Endodermal cell (in vitro differentiated cells): ENCODE measurements at regions not wholly inside any gene's neighbourhood (a gene's known extent, or its start where the extent isn't known, plus 50 kb on each side); places are given as distances from the start of the nearest gene placed in this dataset.

Experiments
- DNase-seq: peaks from one replicate; pipeline ENCODE4 v3.0.0-alpha.2; 2017
- H3K27ac ChIP-seq: 2 replicates; pipeline ENCODE4 v1.5.1; 2013; ENCODE audit warnings: mild to moderate bottlenecking, low read depth, low read length, moderate library complexity
- H3K27me3 ChIP-seq: 2 replicates; pipeline ENCODE4 v1.6.1; 2013; ENCODE audit warnings: mild to moderate bottlenecking, low read length, moderate library complexity; ENCODE audit not compliant: insufficient read depth, control insufficient read depth, poor library complexity, severe bottlenecking
- H3K36me3 ChIP-seq: 2 replicates; pipeline ENCODE4 v1.7.0; 2013; ENCODE audit warnings: mild to moderate bottlenecking, low read length, moderate library complexity; ENCODE audit not compliant: control insufficient read depth, insufficient read depth
- H3K4me1 ChIP-seq: one replicate; pipeline ENCODE4 v1.7.0; 2013; ENCODE audit warnings: low read length; ENCODE audit not compliant: control insufficient read depth, insufficient read depth
- H3K4me3 ChIP-seq: 2 replicates; pipeline ENCODE4 v1.5.1; 2013; ENCODE audit warnings: mild to moderate bottlenecking, low read length, moderate library complexity
- H3K9ac ChIP-seq: 2 replicates; pipeline ENCODE4 v1.6.1; 2013; ENCODE audit warnings: mild to moderate bottlenecking, low read length, moderate library complexity; ENCODE audit not compliant: poor library complexity, severe bottlenecking; ENCODE audit errors: extremely low read depth
- H3K9me3 ChIP-seq: 2 replicates; pipeline ENCODE4 v1.6.1; 2013; ENCODE audit warnings: mild to moderate bottlenecking, low read length, moderate library complexity; ENCODE audit not compliant: control insufficient read depth
- H3K27ac Mint-ChIP-seq: 2 replicates; pipeline ENCODE4 v1.8.0; 2020; ENCODE audit warnings: mixed read lengths
- H3K27me3 Mint-ChIP-seq: 2 replicates; pipeline ENCODE4 v1.8.0; 2021; ENCODE audit warnings: mild to moderate bottlenecking, mixed read lengths; ENCODE audit not compliant: insufficient read depth
- H3K36me3 Mint-ChIP-seq: 2 replicates; pipeline ENCODE4 v1.8.0; 2020; ENCODE audit warnings: low read depth, mixed read lengths
- H3K4me1 Mint-ChIP-seq: 2 replicates; pipeline ENCODE4 v1.8.0; 2020; ENCODE audit warnings: mixed read lengths
- H3K4me3 Mint-ChIP-seq: 2 replicates; pipeline ENCODE4 v1.8.0; 2020; ENCODE audit warnings: mild to moderate bottlenecking, moderate library complexity, mixed read lengths
- H3K9me3 Mint-ChIP-seq: 2 replicates; pipeline ENCODE4 v1.8.0; 2020; ENCODE audit warnings: mild to moderate bottlenecking, mixed read lengths
- CTCF ChIP-seq: fragments of 200-600 bp; sonication (generic); conservative IDR thresholded peaks from 2 replicates; pipeline ENCODE4 v1.5.0; 2021; ENCODE audit warnings: antibody characterized with exemption, mild to moderate bottlenecking
- WGBS, 2 experiments: methylation state at CpG; one replicate each; pipeline versions ENCODE4 v1.1.5 to v1.1.7; 2013; ENCODE audit warnings: missing lambda C conversion rate in 2 of 2, mixed read lengths in 1 of 2; ENCODE audit not compliant: insufficient coverage in 1 of 2, insufficient read length in 1 of 2; 5-methylcytosine and 5-hydroxymethylcytosine counted together

- H3K4me1 ChIP-seq: no peaks in the 10 kb centered on the region
- Mint-ChIP-seq H3K4me1 (no peaks in the 10 kb centered on the region), H3K27ac (no peak overlapping the region), H3K9me3 (peaks cover 3% of the 10 kb centered on the region), H3K4me3 (no peak overlapping the region), H3K27me3 (no peaks in the 10 kb centered on the region), H3K36me3 (no peaks in the 10 kb centered on the region)
- no peaks in the 10 kb centered on the region for H3K36me3 ChIP-seq
- no peak overlapping the region for H3K4me3 ChIP-seq
- H3K27ac ChIP-seq: no peak overlapping the region
- H3K9ac ChIP-seq: no peak overlapping the region
- no peak for TF ChIP-seq CTCF
- 93% methylated on average over 1 of the region's 1 CpG; no CpG with 5 or more reads in 1 of the 2 experiments for WGBS, 2 experiments
- no peaks in the 10 kb centered on the region for H3K27me3 ChIP-seq
- peaks cover 2% of the 10 kb centered on the region for H3K9me3 ChIP-seq
- no peak for DNase-seq
Measured at GRCh38 chr2:160838147-160838546, 322.1 kb upstream of the TANK start.

GRCh38 chr2:160838691-160839090 is 321.5 kb upstream of the TANK start:
- no peaks in the 10 kb centered on the region for H3K4me1 ChIP-seq
- no peak overlapping the region for H3K4me3 Mint-ChIP-seq
- H3K36me3 ChIP-seq: no peaks in the 10 kb centered on the region
- H3K9ac ChIP-seq: no peak overlapping the region
- WGBS, 2 experiments: 75 to 88% methylated on average over 1 to 3 of the region's 4 CpGs
- TF ChIP-seq CTCF: no peak
- H3K27me3 Mint-ChIP-seq: no peaks in the 10 kb centered on the region
- no peak overlapping the region for H3K27ac Mint-ChIP-seq
- H3K9me3 Mint-ChIP-seq: peaks cover 8% of the 10 kb centered on the region
- H3K36me3 Mint-ChIP-seq: no peaks in the 10 kb centered on the region
- no peak for DNase-seq
- peaks cover 7% of the 10 kb centered on the region for H3K9me3 ChIP-seq
- H3K27ac ChIP-seq: no peak overlapping the region
- no peaks in the 10 kb centered on the region for H3K4me1 Mint-ChIP-seq
- H3K27me3 ChIP-seq: no peaks in the 10 kb centered on the region
- H3K4me3 ChIP-seq: no peak overlapping the region

- Histone ChIP-seq H3K9ac (no peak overlapping the region), H3K27ac (no peak overlapping the region), H3K36me3 (no peaks in the 10 kb centered on the region), H3K4me1 (no peaks in the 10 kb centered on the region), H3K9me3 (peaks cover 19% of the 10 kb centered on the region), H3K4me3 (no peak overlapping the region), H3K27me3 (no peaks in the 10 kb centered on the region)
- Mint-ChIP-seq H3K36me3 (no peaks in the 10 kb centered on the region), H3K4me3 (no peak overlapping the region), H3K27me3 (no peaks in the 10 kb centered on the region), H3K9me3 (peaks cover 17% of the 10 kb centered on the region), H3K27ac (no peak overlapping the region), H3K4me1 (no peaks in the 10 kb centered on the region)
- no peak for TF ChIP-seq CTCF
- DNase-seq: no peak
- WGBS, 2 experiments: 86% methylated on average over 4 of the region's 4 CpGs; no CpG with 5 or more reads in 1 of the 2 experiments
Measured at GRCh38 chr2:160842286-160842685, 317.9 kb upstream of the TANK start.
